ENCODE measurements at regions not wholly inside any gene's neighbourhood (a gene's known extent, or its start where the extent isn't known, plus 50 kb on each side); places are given as distances from the start of the nearest gene placed in this dataset.

- no peak for ATAC-seq
Observed at GRCh38 chr22:27490080-27490479, 311.5 kb downstream of the MN1 start.

GRCh38 chr22:27491888-27492287, 309.7 kb downstream of the MN1 start:
- no peak for ATAC-seq

- ATAC-seq: no peak
Observed at GRCh38 chr22:27492566-27493201, 308.9 kb downstream of the MN1 start.

GRCh38 chr22:27493796-27494195, 307.8 kb downstream of the MN1 start:
- no peak for ATAC-seq

- ATAC-seq: no peak
Observed at GRCh38 chr22:27494785-27495184, 306.8 kb downstream of the MN1 start.

GRCh38 chr22:27495325-27495724, 306.2 kb downstream of the MN1 start:
- no peak for ATAC-seq

GRCh38 chr22:27499121-27499520, 302.4 kb downstream of the MN1 start:
- no peak for ATAC-seq

GRCh38 chr22:27501191-27501936, 300.2 kb downstream of the MN1 start:
- ATAC-seq: no peak

GRCh38 chr22:27502327-27502726, 299.2 kb downstream of the MN1 start:
- no peak for ATAC-seq

GRCh38 chr22:27504360-27505253, 296.9 kb downstream of the MN1 start:
- no peak for ATAC-seq

- ATAC-seq: no peak
Observed at GRCh38 chr22:27507111-27507611, 294.4 kb downstream of the MN1 start.

GRCh38 chr22:27507935-27508526, 293.5 kb downstream of the MN1 start:
- ATAC-seq: no peak

GRCh38 chr22:27509132-27509920, 292.2 kb downstream of the MN1 start:
- no peak for ATAC-seq

GRCh38 chr22:27510024-27510423, 291.5 kb downstream of the MN1 start:
- ATAC-seq: no peak

GRCh38 chr22:27512283-27512761, 289.2 kb downstream of the MN1 start:
- ATAC-seq: peak; percentile 85

- no peak for ATAC-seq
Observed at GRCh38 chr22:27513021-27513420, 288.5 kb downstream of the MN1 start.

- no peak for ATAC-seq
Observed at GRCh38 chr22:27514601-27515523, 286.7 kb downstream of the MN1 start.

- no peak for ATAC-seq
Observed at GRCh38 chr22:27517361-27518155, 284.0 kb downstream of the MN1 start.

- ATAC-seq: no peak
Observed at GRCh38 chr22:27518531-27519340, 282.8 kb downstream of the MN1 start.
